ENCODE measurements at regions not wholly inside any gene's neighbourhood (a gene's known extent, or its start where the extent isn't known, plus 50 kb on each side); places are given as distances from the start of the nearest gene placed in this dataset.
"Not testable (repeated sequence)": the region's sequence is repeated elsewhere in the genome, so short reads cannot be mapped to it uniquely, and the experiment has no call there.

DNA sequence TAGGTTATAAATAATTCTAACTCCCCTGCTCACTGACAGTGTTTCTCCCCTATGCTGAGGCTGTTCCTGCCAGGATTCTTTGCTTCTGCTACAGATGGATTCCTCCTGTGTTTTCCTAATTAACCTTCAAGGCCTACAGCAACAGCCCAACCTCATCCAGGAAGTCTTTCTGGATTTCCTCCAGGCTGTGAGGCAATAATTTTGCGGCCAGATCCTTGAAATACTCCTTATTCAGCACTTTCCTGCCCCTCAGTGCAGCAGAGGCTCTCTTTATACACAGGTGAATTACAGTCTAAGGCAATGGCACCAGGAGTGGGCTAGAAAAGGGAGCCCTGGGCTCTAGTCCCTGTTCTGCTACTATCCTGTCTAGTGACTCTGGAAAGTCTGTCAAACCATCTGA is 102.1 kb upstream of the PRSS12 start:
- CTCF ChIA-PET; BruUV-seq (replicated peaks); POLR2A ChIA-PET (ENCODE audit: unreplicated experiment): not testable (repeated sequence)

More for the DNA sequence above, 102.1 kb upstream of the PRSS12 start:
- H3K9me3 ChIP-seq (ENCODE audit: control insufficient read depth, insufficient read depth, low read length); H3K27me3 ChIP-seq (ENCODE audit: control insufficient read depth, insufficient read depth, low read length); intact Hi-C loops (cut with micrococcal nuclease); H2BK5ac ChIP-seq (ENCODE audit: low read depth, low read length, poor library complexity, severe bottlenecking); H3K14ac ChIP-seq (replicated peaks; ENCODE audit: low read depth, low read length); H2BK15ac ChIP-seq (ENCODE audit: low read depth, low read length); H2AFZ ChIP-seq (replicated peaks; ENCODE audit: low read length, poor library complexity); H2BK20ac ChIP-seq (ENCODE audit: low read depth, low read length); H3K56ac ChIP-seq (ENCODE audit: extremely low read depth, insufficient read depth, low read length); in situ Hi-C loops (cut with MboI; ENCODE audit: low sequenced_read_pairs); H4K5ac ChIP-seq (ENCODE audit: low read depth, low read length); H4K20me1 ChIP-seq (ENCODE audit: insufficient read depth, low read length); H2AK9ac ChIP-seq (replicated peaks; ENCODE audit: low read depth, low read length, poor library complexity); H3K36me3 ChIP-seq (ENCODE audit: control insufficient read depth, insufficient read depth, low read length); H3K4ac ChIP-seq (ENCODE audit: low read depth, low read length); H3K4me3 ChIP-seq (ENCODE audit: insufficient read depth, low read depth, low read length); H3K79me1 ChIP-seq (ENCODE audit: low read depth in 1 of 2, low read length in 2 of 2); H3K18ac ChIP-seq (ENCODE audit: low read depth, low read length); H3K23ac ChIP-seq (ENCODE audit: low read depth, low read length); H3K9ac ChIP-seq (ENCODE audit: low read depth, low read length); dilution Hi-C loops (cut with HindIII; ENCODE audit: low sequenced_read_pairs, unreplicated experiment); H3K27ac ChIP-seq (ENCODE audit: insufficient read depth, low read length); H4K91ac ChIP-seq (ENCODE audit: insufficient read depth, low read depth, low read length); H2BK120ac ChIP-seq (ENCODE audit: low read depth, low read length); H4K8ac ChIP-seq (ENCODE audit: low read depth in 2 of 2, low read length in 2 of 2); H3K9me1 ChIP-seq (ENCODE audit: insufficient read depth, low read length); H2AK5ac ChIP-seq (ENCODE audit: low read depth, low read length); H3K4me2 ChIP-seq (ENCODE audit: low read depth, low read length); H3K4me1 ChIP-seq (ENCODE audit: control insufficient read depth, insufficient read depth, low read length): not testable (repeated sequence)
- peak; percentile 37 for TF ChIP-seq MAFK (IDR thresholded peaks at IDR 0.05; ENCODE audit: low read depth, low read length)
- DNase-seq = peak; percentile 16
- peak; percentile 35 for ATAC-seq (ENCODE audit: low read depth)
- WGBS, 2 experiments (ENCODE audit: extremely low coverage in 2 of 2, insufficient read length in 1 of 2) = no CpG with 5 or more reads among the region's 1 CpG

All from IMR-90 (cell line).